ENCODE measurements at regions not wholly inside any gene's neighbourhood (a gene's known extent, or its start where the extent isn't known, plus 50 kb on each side); places are given as distances from the start of the nearest gene placed in this dataset.

- no peak for TF ChIP-seq CTCF (IDR thresholded peaks at IDR 0.05)
- peak in 1 of 3 donors; percentile 0 for TF ChIP-seq POLR2AphosphoS5 (IDR thresholded peaks at IDR 0.05)
Observed at GRCh38 chr1:234776876-234777855, 167.2 kb upstream of the IRF2BP2 start.

Data from breast epithelium (tissue), 3 donors.